ENCODE measurements at regions not wholly inside any gene's neighbourhood (a gene's known extent, or its start where the extent isn't known, plus 50 kb on each side); places are given as distances from the start of the nearest gene placed in this dataset.

GRCh38 chr6:9761220-9761619 lies 653.7 kb downstream of the TFAP2A start:
- Histone ChIP-seq H3K4me3 (no peak overlapping the region), H3K27me3 (replicated peaks in 1 of 7) (no peaks in the 10 kb centered on the region), H3K36me3 (no peaks in the 10 kb centered on the region), H3K27ac (no peak overlapping the region), H3K9me3 (peaks cover 0 to 5% (median 0%) of the 10 kb centered on the region in 8 donors), H3K4me1 (no peaks in the 10 kb centered on the region)
- TF ChIP-seq POLR2A (IDR thresholded peaks at IDR 0.05) = no peak
- intact Hi-C loops (cut with DNase I; ENCODE audit: low total_unique reads) = no loop called here
- whole genome bisulfite sequencing, 5 donors = 83 to 95% (median 92%) methylated on average over 4 of the region's 4 CpGs
- no peak for DNase-seq

- Histone ChIP-seq H3K36me3 (no peaks in the 10 kb centered on the region), H3K27me3 (replicated peaks in 1 of 7) (no peaks in the 10 kb centered on the region), H3K4me3 (no peak overlapping the region), H3K27ac (no peak overlapping the region), H3K4me1 (no peaks in the 10 kb centered on the region), H3K9me3 (peaks cover 0 to 5% (median 0%) of the 10 kb centered on the region in 8 donors)
- 83 to 91% (median 86%) methylated on average over 5 of the region's 5 CpGs for WGBS, 5 donors
- DNase-seq = no peak
- intact Hi-C loops (cut with DNase I; ENCODE audit: low total_unique reads) = no loop called here
- TF ChIP-seq, protein P1, sequence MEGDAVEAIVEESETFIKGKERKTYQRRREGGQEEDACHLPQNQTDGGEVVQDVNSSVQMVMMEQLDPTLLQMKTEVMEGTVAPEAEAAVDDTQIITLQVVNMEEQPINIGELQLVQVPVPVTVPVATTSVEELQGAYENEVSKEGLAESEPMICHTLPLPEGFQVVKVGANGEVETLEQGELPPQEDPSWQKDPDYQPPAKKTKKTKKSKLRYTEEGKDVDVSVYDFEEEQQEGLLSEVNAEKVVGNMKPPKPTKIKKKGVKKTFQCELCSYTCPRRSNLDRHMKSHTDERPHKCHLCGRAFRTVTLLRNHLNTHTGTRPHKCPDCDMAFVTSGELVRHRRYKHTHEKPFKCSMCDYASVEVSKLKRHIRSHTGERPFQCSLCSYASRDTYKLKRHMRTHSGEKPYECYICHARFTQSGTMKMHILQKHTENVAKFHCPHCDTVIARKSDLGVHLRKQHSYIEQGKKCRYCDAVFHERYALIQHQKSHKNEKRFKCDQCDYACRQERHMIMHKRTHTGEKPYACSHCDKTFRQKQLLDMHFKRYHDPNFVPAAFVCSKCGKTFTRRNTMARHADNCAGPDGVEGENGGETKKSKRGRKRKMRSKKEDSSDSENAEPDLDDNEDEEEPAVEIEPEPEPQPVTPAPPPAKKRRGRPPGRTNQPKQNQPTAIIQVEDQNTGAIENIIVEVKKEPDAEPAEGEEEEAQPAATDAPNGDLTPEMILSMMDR (IDR thresholded peaks at IDR 0.05 in 8 of 11, conservative IDR thresholded peaks at IDR 0.05 in 3 of 11) = no peak
- no peak for TF ChIP-seq POLR2AphosphoS5 (IDR thresholded peaks at IDR 0.05)
These were observed 660.4 kb downstream of the TFAP2A start for GRCh38 chr6:9754515-9754914.

GRCh38 chr6:9745966-9746365 lies 668.9 kb downstream of the TFAP2A start:
- peaks cover 0 to 2% (median 0%) of the 10 kb centered on the region in 6 donors for H3K4me1 ChIP-seq
- no peak overlapping the region for H3K4me3 ChIP-seq
- H3K9me3 ChIP-seq = peaks cover 0 to 6% (median 0%) of the 10 kb centered on the region in 8 donors
- WGBS, 5 donors = 61 to 76% (median 73%) methylated on average over 2 of the region's 2 CpGs
- H3K36me3 ChIP-seq = no peaks in the 10 kb centered on the region
- TF ChIP-seq, protein P1 (IDR thresholded peaks at IDR 0.05 in 8 of 11, conservative IDR thresholded peaks at IDR 0.05 in 3 of 11) = no peak
- TF ChIP-seq POLR2AphosphoS5 (IDR thresholded peaks at IDR 0.05) (no peak), POLR2A (IDR thresholded peaks at IDR 0.05) (no peak)
- intact Hi-C loops (cut with DNase I; ENCODE audit: low total_unique reads) = no loop called here
- no peaks in the 10 kb centered on the region for H3K27me3 ChIP-seq (replicated peaks in 1 of 7)
- DNase-seq = no peak
- no peak overlapping the region for H3K27ac ChIP-seq

GRCh38 chr6:9745476-9745875 lies 669.4 kb downstream of the TFAP2A start:
- no peak for DNase-seq
- no peaks in the 10 kb centered on the region for H3K27me3 ChIP-seq (replicated peaks in 1 of 7)
- intact Hi-C loops (cut with DNase I; ENCODE audit: low total_unique reads) = no loop called here
- H3K36me3 ChIP-seq = no peaks in the 10 kb centered on the region
- no peak overlapping the region for H3K27ac ChIP-seq
- H3K4me1 ChIP-seq = peaks cover 0 to 2% (median 0%) of the 10 kb centered on the region in 6 donors
- 40 to 57% (median 46%) methylated on average over 3 of the region's 3 CpGs for WGBS, 5 donors
- no peak overlapping the region for H3K4me3 ChIP-seq
- peaks cover 0 to 6% (median 0%) of the 10 kb centered on the region in 8 donors for H3K9me3 ChIP-seq
- no peak for TF ChIP-seq POLR2A (IDR thresholded peaks at IDR 0.05)
- TF ChIP-seq, protein P1 (IDR thresholded peaks at IDR 0.05 in 8 of 11, conservative IDR thresholded peaks at IDR 0.05 in 3 of 11) = no peak
- TF ChIP-seq POLR2AphosphoS5 (IDR thresholded peaks at IDR 0.05) = no peak

- no peak for TF ChIP-seq POLR2AphosphoS5 (IDR thresholded peaks at IDR 0.05)
- TF ChIP-seq, protein P1 (IDR thresholded peaks at IDR 0.05 in 8 of 11, conservative IDR thresholded peaks at IDR 0.05 in 3 of 11) = no peak
- TF ChIP-seq POLR2A (IDR thresholded peaks at IDR 0.05) = no peak
- H3K36me3 ChIP-seq = no peaks in the 10 kb centered on the region
- H3K9me3 ChIP-seq = peaks cover 0 to 6% (median 0%) of the 10 kb centered on the region in 8 donors
- no peaks in the 10 kb centered on the region for H3K27me3 ChIP-seq (replicated peaks in 1 of 7)
- WGBS, 5 donors = 73 to 93% (median 88%) methylated on average over 3 of the region's 3 CpGs
- no peak for DNase-seq
- peaks cover 0 to 2% (median 0%) of the 10 kb centered on the region in 6 donors for H3K4me1 ChIP-seq
- H3K27ac ChIP-seq = no peak overlapping the region
- intact Hi-C loops (cut with DNase I; ENCODE audit: low total_unique reads) = no loop called here
- H3K4me3 ChIP-seq = no peak overlapping the region
These were observed 670.8 kb downstream of the TFAP2A start for GRCh38 chr6:9744119-9744518.

Measured in spleen (tissue), 11 donors.